ENCODE measurements at regions not wholly inside any gene's neighbourhood (a gene's known extent, or its start where the extent isn't known, plus 50 kb on each side); places are given as distances from the start of the nearest gene placed in this dataset.

DNA sequence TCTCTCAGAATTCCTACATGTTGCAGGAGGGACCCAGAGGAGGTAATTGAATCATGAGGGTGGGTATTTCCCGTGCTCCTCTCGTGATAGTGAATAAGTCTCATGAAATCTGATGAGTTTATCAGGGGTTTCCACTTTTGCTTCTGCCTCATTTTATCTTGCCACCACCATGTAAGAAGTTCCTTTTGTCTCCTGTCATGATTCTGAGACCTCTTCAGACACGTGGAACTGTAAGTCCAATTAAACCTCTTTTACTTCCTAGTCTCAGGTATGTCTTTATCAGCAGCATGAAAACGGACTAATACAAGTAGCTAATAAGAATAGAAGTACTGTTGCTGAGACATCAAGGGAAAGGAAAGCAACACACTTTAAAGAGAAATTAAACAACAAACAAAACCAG is 143.4 kb downstream of the CCDC71L start:
- H3K4me1 ChIP-seq (ENCODE audit: control insufficient read depth in 2 of 2, insufficient read depth in 2 of 2, low read length in 2 of 2), result no peaks in the 10 kb centered on the region
- DNase-seq (no peak), ATAC-seq (ENCODE audit: low read depth) (no peak)
- no peaks in the 10 kb centered on the region for H3K9me3 Mint-ChIP-seq (ENCODE audit: insufficient read depth)
- H3K4me2 ChIP-seq (replicated peaks; ENCODE audit: low read depth, low read length, poor library complexity, severe bottlenecking), result no peak overlapping the region
- H3K27me3 ChIP-seq (replicated peaks in 1 of 4; ENCODE audit: control extremely low read depth in 1 of 4, control insufficient read depth in 3 of 4, insufficient read depth in 4 of 4, low read length in 3 of 4), result peaks cover 0 to 17% (median 8%) of the 10 kb centered on the region in 4 experiments
- no peaks in the 10 kb centered on the region for H3K4me1 Mint-ChIP-seq
- no CpG with 5 or more reads among the region's 4 CpGs for WGBS (ENCODE audit: insufficient coverage)
- ChIA-PET CTCF (no interaction called here), POLR2A (no interaction called here)
- no peak overlapping the region for H3K4me3 Mint-ChIP-seq
- H3K27ac ChIP-seq (ENCODE audit: low read length in 2 of 2), result no peak overlapping the region
- peaks cover 37% of the 10 kb centered on the region for H3K27me3 Mint-ChIP-seq
- no peaks in the 10 kb centered on the region for H4K20me1 ChIP-seq (ENCODE audit: control insufficient read depth, insufficient read depth, low read length, poor library complexity, severe bottlenecking)
- no peak overlapping the region for H3K9ac ChIP-seq (ENCODE audit: low read length)
- H3K36me3 ChIP-seq (replicated peaks in 1 of 2; ENCODE audit: control extremely low read depth in 1 of 2, control insufficient read depth in 1 of 2, extremely low read depth in 1 of 2, insufficient read depth in 2 of 2, low read length in 1 of 2), result no peaks in the 10 kb centered on the region
- TF ChIP-seq, protein P1, sequence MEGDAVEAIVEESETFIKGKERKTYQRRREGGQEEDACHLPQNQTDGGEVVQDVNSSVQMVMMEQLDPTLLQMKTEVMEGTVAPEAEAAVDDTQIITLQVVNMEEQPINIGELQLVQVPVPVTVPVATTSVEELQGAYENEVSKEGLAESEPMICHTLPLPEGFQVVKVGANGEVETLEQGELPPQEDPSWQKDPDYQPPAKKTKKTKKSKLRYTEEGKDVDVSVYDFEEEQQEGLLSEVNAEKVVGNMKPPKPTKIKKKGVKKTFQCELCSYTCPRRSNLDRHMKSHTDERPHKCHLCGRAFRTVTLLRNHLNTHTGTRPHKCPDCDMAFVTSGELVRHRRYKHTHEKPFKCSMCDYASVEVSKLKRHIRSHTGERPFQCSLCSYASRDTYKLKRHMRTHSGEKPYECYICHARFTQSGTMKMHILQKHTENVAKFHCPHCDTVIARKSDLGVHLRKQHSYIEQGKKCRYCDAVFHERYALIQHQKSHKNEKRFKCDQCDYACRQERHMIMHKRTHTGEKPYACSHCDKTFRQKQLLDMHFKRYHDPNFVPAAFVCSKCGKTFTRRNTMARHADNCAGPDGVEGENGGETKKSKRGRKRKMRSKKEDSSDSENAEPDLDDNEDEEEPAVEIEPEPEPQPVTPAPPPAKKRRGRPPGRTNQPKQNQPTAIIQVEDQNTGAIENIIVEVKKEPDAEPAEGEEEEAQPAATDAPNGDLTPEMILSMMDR (IDR thresholded peaks at IDR 0.05), result no peak
- no peak for TF ChIP-seq EZH2 (IDR thresholded peaks at IDR 0.05; ENCODE audit: borderline replicate concordance, insufficient read depth, low read depth, low read length, poor library complexity, severe bottlenecking)
- intact Hi-C loops (cut with micrococcal nuclease), result no loop called here
- no peak overlapping the region for H3K4me3 ChIP-seq (ENCODE audit: control extremely low read depth in 1 of 5, extremely low read depth in 1 of 5, insufficient read depth in 1 of 5, low read depth in 2 of 5, low read length in 4 of 5)
- no peak overlapping the region for H3K27ac Mint-ChIP-seq
- no peaks in the 10 kb centered on the region for H3K9me3 ChIP-seq (ENCODE audit: control extremely low read depth in 1 of 3, control insufficient read depth in 2 of 3, insufficient read depth in 1 of 3, low read length in 2 of 3)
- no peak overlapping the region for H2AFZ ChIP-seq (ENCODE audit: insufficient read depth, low read depth, low read length, poor library complexity, severe bottlenecking)
- no peaks in the 10 kb centered on the region for H3K79me2 ChIP-seq (ENCODE audit: control insufficient read depth, insufficient read depth, low read length)

DNA sequence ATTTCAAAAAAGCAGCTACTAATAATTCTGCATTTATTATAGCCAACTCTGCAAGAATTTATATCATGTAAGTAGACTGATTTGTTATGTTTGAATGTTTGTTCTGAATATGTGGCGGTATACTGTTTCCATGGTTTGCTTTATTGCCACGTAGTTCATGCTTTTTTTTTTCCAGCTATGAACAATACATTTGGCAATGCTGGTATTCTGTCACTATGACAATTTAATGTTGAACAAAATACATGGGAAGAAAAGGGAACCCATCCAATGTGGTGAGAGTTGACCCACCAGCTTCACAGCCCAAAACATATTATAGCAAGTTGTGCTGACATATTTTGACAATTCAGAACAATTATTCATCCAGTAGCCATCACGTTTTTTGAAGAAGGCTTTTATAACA is 145.6 kb downstream of the CCDC71L start:
- POLR2A ChIA-PET, result no interaction called here
- Histone ChIP-seq H3K4me3 (ENCODE audit: control extremely low read depth in 1 of 5, extremely low read depth in 1 of 5, insufficient read depth in 1 of 5, low read depth in 2 of 5, low read length in 4 of 5) (no peak overlapping the region), H3K27me3 (replicated peaks in 1 of 4; ENCODE audit: control extremely low read depth in 1 of 4, control insufficient read depth in 3 of 4, insufficient read depth in 4 of 4, low read length in 3 of 4) (peaks cover 0 to 17% (median 8%) of the 10 kb centered on the region in 4 experiments), H4K20me1 (ENCODE audit: control insufficient read depth, insufficient read depth, low read length, poor library complexity, severe bottlenecking) (no peaks in the 10 kb centered on the region), H3K4me2 (replicated peaks; ENCODE audit: low read depth, low read length, poor library complexity, severe bottlenecking) (no peak overlapping the region), H3K27ac (ENCODE audit: low read length in 2 of 2) (no peak overlapping the region), H3K9me3 (ENCODE audit: control extremely low read depth in 1 of 3, control insufficient read depth in 2 of 3, insufficient read depth in 1 of 3, low read length in 2 of 3) (no peaks in the 10 kb centered on the region), H3K4me1 (ENCODE audit: control insufficient read depth in 2 of 2, insufficient read depth in 2 of 2, low read length in 2 of 2) (no peaks in the 10 kb centered on the region), H3K79me2 (ENCODE audit: control insufficient read depth, insufficient read depth, low read length) (no peaks in the 10 kb centered on the region), H3K36me3 (replicated peaks in 1 of 2; ENCODE audit: control extremely low read depth in 1 of 2, control insufficient read depth in 1 of 2, extremely low read depth in 1 of 2, insufficient read depth in 2 of 2, low read length in 1 of 2) (no peaks in the 10 kb centered on the region), H2AFZ (ENCODE audit: insufficient read depth, low read depth, low read length, poor library complexity, severe bottlenecking) (no peak overlapping the region), H3K9ac (ENCODE audit: low read length) (no peak overlapping the region)
- Mint-ChIP-seq H3K4me1 (no peaks in the 10 kb centered on the region), H3K9me3 (ENCODE audit: insufficient read depth) (no peaks in the 10 kb centered on the region), H3K27me3 (peaks cover 35% of the 10 kb centered on the region), H3K27ac (no peak overlapping the region), H3K4me3 (no peak overlapping the region)
- TF ChIP-seq EZH2 (IDR thresholded peaks at IDR 0.05; ENCODE audit: borderline replicate concordance, insufficient read depth, low read depth, low read length, poor library complexity, severe bottlenecking), result no peak
- TF ChIP-seq, protein P1 (IDR thresholded peaks at IDR 0.05), result no peak
- WGBS (ENCODE audit: insufficient coverage), result no CpG with 5 or more reads among the region's 3 CpGs
- no peak for DNase-seq
- intact Hi-C loops (cut with micrococcal nuclease), result no loop called here
- ATAC-seq (ENCODE audit: low read depth), result no peak
- CTCF ChIA-PET, result no interaction called here
